SK-N-MC (cell line): ENCODE measurements at regions not wholly inside any gene's neighbourhood (a gene's known extent, or its start where the extent isn't known, plus 50 kb on each side); places are given as distances from the start of the nearest gene placed in this dataset.

Experiments
- EZH2 ChIP-seq: fragments of 200-600 bp; sonication (generic); IDR thresholded peaks from one replicate; pipeline ENCODE4 v1.6.1; 2017; ENCODE audit warnings: antibody characterized with exemption
- POLR2AphosphoS5 ChIP-seq: IDR thresholded peaks from 2 replicates; pipeline ENCODE4 v1.6.1; 2012; ENCODE audit warnings: mild to moderate bottlenecking, low read depth, low read length, borderline replicate concordance

- TF ChIP-seq POLR2AphosphoS5 (no peak), EZH2 (no peak)
Observed at GRCh38 chr18:27382567-27383216, 197.6 kb upstream of the CHST9 start.
